Mesenchymal stem cell (in vitro differentiated cells and primary cell): ENCODE measurements at regions not wholly inside any gene's neighbourhood (a gene's known extent, or its start where the extent isn't known, plus 50 kb on each side); places are given as distances from the start of the nearest gene placed in this dataset.

Experiments used
- DNase-seq: peaks from one replicate; pipeline ENCODE4 v3.0.0-alpha.2; 2013
- H2AFZ ChIP-seq: one replicate; pipeline ENCODE4 v1.6.1; 2013; ENCODE audit warnings: low read depth, mild to moderate bottlenecking, control low read depth, inconsistent platforms, low read length, moderate library complexity
- H2AK5ac ChIP-seq: 2 replicates; pipeline ENCODE4 v1.6.1; 2013; ENCODE audit warnings: low read length, moderate library complexity, mild to moderate bottlenecking, inconsistent platforms; ENCODE audit not compliant: severe bottlenecking
- H2BK120ac ChIP-seq: one replicate; pipeline ENCODE4 v1.6.1; 2013; ENCODE audit warnings: low read depth, mild to moderate bottlenecking, inconsistent platforms, low read length, moderate library complexity
- H2BK12ac ChIP-seq, 2 experiments: one replicate each; pipeline ENCODE4 v1.6.1; 2013; ENCODE audit warnings: inconsistent platforms in 2 of 2, low read length in 2 of 2, mild to moderate bottlenecking in 2 of 2, moderate library complexity in 2 of 2, control low read depth in 1 of 2
- H2BK15ac ChIP-seq: one replicate; pipeline ENCODE4 v1.6.1; 2013; ENCODE audit warnings: mild to moderate bottlenecking, low read depth, inconsistent platforms; ENCODE audit not compliant: poor library complexity, severe bottlenecking
- H2BK5ac ChIP-seq: 2 replicates; pipeline ENCODE4 v1.6.1; 2013; ENCODE audit warnings: low read depth, mild to moderate bottlenecking, low read length, control low read depth, inconsistent platforms; ENCODE audit not compliant: poor library complexity, severe bottlenecking
- H3K14ac ChIP-seq, 2 experiments: one replicate each; pipeline ENCODE4 v1.6.1; 2013; ENCODE audit warnings: inconsistent platforms in 2 of 2, low read length in 2 of 2, control low read depth in 1 of 2, mild to moderate bottlenecking in 1 of 2, moderate library complexity in 1 of 2
- H3K18ac ChIP-seq, 2 experiments: one replicate each; pipeline ENCODE4 v1.6.1; 2013; ENCODE audit warnings: inconsistent platforms in 2 of 2, low read length in 2 of 2, control low read depth in 1 of 2, low read depth in 1 of 2, mild to moderate bottlenecking in 1 of 2
- H3K23ac ChIP-seq, 2 experiments: one replicate each; pipeline ENCODE4 v1.6.1; 2013; ENCODE audit warnings: inconsistent platforms in 2 of 2, low read length in 2 of 2, mild to moderate bottlenecking in 2 of 2, moderate library complexity in 2 of 2, control low read depth in 1 of 2
- H3K27ac ChIP-seq: 2 replicates; pipeline ENCODE4 v1.5.1; 2013; ENCODE audit warnings: mild to moderate bottlenecking, moderate library complexity, low read length, control low read depth, inconsistent platforms; ENCODE audit not compliant: poor library complexity, severe bottlenecking
- H3K27me3 ChIP-seq, 2 experiments: 2 replicates each; pipeline versions ENCODE4 v1.6.1 to v1.7.0; 2013; ENCODE audit warnings: low read length in 2 of 2, mild to moderate bottlenecking in 2 of 2, moderate library complexity in 2 of 2, control low read depth in 1 of 2, inconsistent platforms in 1 of 2; ENCODE audit not compliant: control insufficient read depth in 1 of 2, insufficient read depth in 1 of 2
- H3K36me3 ChIP-seq, 2 experiments: 2 replicates each; pipeline versions ENCODE4 v1.6.1 to v1.7.0; 2013; ENCODE audit warnings: low read length in 2 of 2, control low read depth in 1 of 2, inconsistent platforms in 1 of 2, low read depth in 1 of 2, mild to moderate bottlenecking in 1 of 2; ENCODE audit not compliant: insufficient read depth in 2 of 2, control insufficient read depth in 1 of 2
- H3K4ac ChIP-seq, 2 experiments: one replicate each; pipeline ENCODE4 v1.6.1; 2013; ENCODE audit warnings: inconsistent platforms in 2 of 2, low read length in 2 of 2, mild to moderate bottlenecking in 2 of 2, moderate library complexity in 2 of 2, control low read depth in 1 of 2, low read depth in 1 of 2
- H3K4me1 ChIP-seq: 2 replicates; pipeline ENCODE4 v1.6.1; 2013; ENCODE audit warnings: low read depth, low read length, control low read depth; ENCODE audit not compliant: control insufficient read depth, insufficient read depth
- H3K4me2 ChIP-seq: 2 replicates; pipeline ENCODE4 v1.6.1; 2013; ENCODE audit warnings: low read length, mild to moderate bottlenecking, inconsistent platforms; ENCODE audit not compliant: poor library complexity, severe bottlenecking
- H3K4me3 ChIP-seq, 2 experiments: 2 replicates each; pipeline versions ENCODE4 v1.5.1 to v1.7.0; 2013; ENCODE audit warnings: low read length in 2 of 2, mild to moderate bottlenecking in 2 of 2, control low read depth in 1 of 2, low read depth in 1 of 2; ENCODE audit not compliant: insufficient read depth in 1 of 2
- H3K79me1 ChIP-seq: replicated peaks from 2 replicates; pipeline ENCODE4 v1.6.1; 2013; ENCODE audit warnings: mild to moderate bottlenecking, control low read depth, low read length, inconsistent platforms; ENCODE audit not compliant: poor library complexity, severe bottlenecking
- H3K9ac ChIP-seq: 2 replicates; pipeline ENCODE4 v1.7.0; 2013; ENCODE audit warnings: mild to moderate bottlenecking, low read length, moderate library complexity
- H3K9me3 ChIP-seq: 2 replicates; pipeline ENCODE4 v1.7.0; 2013; ENCODE audit warnings: mild to moderate bottlenecking, low read length; ENCODE audit not compliant: control insufficient read depth
- H4K8ac ChIP-seq: one replicate; pipeline ENCODE4 v1.6.1; 2013; ENCODE audit warnings: inconsistent platforms, mild to moderate bottlenecking, low read length, moderate library complexity
- H4K91ac ChIP-seq: one replicate; pipeline ENCODE4 v1.6.1; 2013; ENCODE audit warnings: mild to moderate bottlenecking, low read length, inconsistent platforms
- WGBS: methylation state at CpG from one replicate; pipeline ENCODE4 v1.1.7; 2013; ENCODE audit warnings: mixed read lengths; 5-methylcytosine and 5-hydroxymethylcytosine counted together

DNA sequence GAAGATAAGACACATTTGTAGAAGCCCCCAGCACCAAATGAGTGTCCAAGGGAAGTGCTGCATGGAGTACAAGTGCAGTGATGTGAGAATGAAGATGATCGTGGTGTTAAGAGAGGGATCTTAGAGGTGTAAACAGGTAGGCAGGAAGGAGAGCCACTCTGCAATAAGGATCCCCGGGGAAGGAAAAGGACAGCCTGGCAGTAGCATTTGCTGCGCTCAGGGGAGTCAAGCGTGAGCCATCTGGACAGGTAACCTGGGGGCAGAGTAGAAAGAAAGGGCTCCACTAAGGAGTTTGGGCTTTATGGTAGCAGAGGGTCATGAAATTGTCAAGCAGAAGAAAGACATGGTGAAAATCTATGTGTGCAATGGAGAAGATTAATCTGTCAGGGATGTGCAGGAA is 587.2 kb downstream of the BUD13 start:
- Histone ChIP-seq H3K9me3 (no peaks in the 10 kb centered on the region), H3K4ac (no peak overlapping the region), H3K4me3 (no peak overlapping the region), H3K4me1 (no peaks in the 10 kb centered on the region), H3K14ac (no peak overlapping the region), H2BK120ac (no peak overlapping the region), H3K79me1 (no peaks in the 10 kb centered on the region), H3K23ac (no peak overlapping the region), H2AK5ac (no peak overlapping the region), H2AFZ (no peak overlapping the region), H4K8ac (no peak overlapping the region), H3K36me3 (no peaks in the 10 kb centered on the region), H2BK15ac (no peak overlapping the region), H3K27me3 (peaks cover 26 to 49% of the 10 kb centered on the region in 2 experiments), H3K27ac (no peak overlapping the region), H3K18ac (no peak overlapping the region), H3K9ac (no peak overlapping the region), H2BK5ac (no peak overlapping the region), H3K4me2 (no peak overlapping the region), H4K91ac (no peak overlapping the region), H2BK12ac (no peak overlapping the region)
- WGBS, result 89% methylated on average over 4 of the region's 4 CpGs
- DNase-seq, result no peak

DNA sequence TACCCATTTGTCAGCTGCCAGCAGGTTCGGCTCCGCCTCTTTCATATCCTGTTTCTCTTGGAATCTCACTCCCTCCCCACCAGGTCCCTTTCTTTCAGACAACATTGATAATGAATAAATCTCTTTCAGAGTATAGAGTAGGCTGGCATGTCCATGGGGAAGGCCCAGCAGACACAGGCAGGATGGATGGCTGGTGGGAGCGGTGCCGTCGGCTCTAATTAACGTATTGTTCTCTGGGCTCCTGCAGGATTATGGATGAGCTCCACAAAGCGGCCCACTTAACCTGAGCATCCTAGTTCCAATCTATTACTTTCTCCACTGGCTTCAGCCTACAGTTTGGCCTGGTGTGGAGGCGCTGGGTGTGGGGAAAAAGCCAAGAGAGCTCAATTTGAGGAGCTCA is 588.0 kb downstream of the BUD13 start:
- no peak overlapping the region for H3K18ac ChIP-seq
- no peak overlapping the region for H3K23ac ChIP-seq
- no peak overlapping the region for H4K91ac ChIP-seq
- H2BK5ac ChIP-seq, result no peak overlapping the region
- peaks cover 19 to 41% of the 10 kb centered on the region in 2 experiments for H3K27me3 ChIP-seq
- H3K4me2 ChIP-seq, result no peak overlapping the region
- H3K9ac ChIP-seq, result no peak overlapping the region
- no peak overlapping the region for H2BK12ac ChIP-seq
- WGBS, result 91% methylated on average over 7 of the region's 8 CpGs
- no peak overlapping the region for H4K8ac ChIP-seq
- DNase-seq, result no peak
- H3K4ac ChIP-seq, result no peak overlapping the region
- H3K27ac ChIP-seq, result no peak overlapping the region
- no peak overlapping the region for H3K4me3 ChIP-seq
- no peak overlapping the region for H2AK5ac ChIP-seq
- no peaks in the 10 kb centered on the region for H3K9me3 ChIP-seq
- H3K4me1 ChIP-seq, result no peaks in the 10 kb centered on the region
- H2BK120ac ChIP-seq, result no peak overlapping the region
- H2BK15ac ChIP-seq, result no peak overlapping the region
- no peak overlapping the region for H2AFZ ChIP-seq
- no peaks in the 10 kb centered on the region for H3K79me1 ChIP-seq
- H3K36me3 ChIP-seq, result no peaks in the 10 kb centered on the region
- H3K14ac ChIP-seq, result no peak overlapping the region

DNA sequence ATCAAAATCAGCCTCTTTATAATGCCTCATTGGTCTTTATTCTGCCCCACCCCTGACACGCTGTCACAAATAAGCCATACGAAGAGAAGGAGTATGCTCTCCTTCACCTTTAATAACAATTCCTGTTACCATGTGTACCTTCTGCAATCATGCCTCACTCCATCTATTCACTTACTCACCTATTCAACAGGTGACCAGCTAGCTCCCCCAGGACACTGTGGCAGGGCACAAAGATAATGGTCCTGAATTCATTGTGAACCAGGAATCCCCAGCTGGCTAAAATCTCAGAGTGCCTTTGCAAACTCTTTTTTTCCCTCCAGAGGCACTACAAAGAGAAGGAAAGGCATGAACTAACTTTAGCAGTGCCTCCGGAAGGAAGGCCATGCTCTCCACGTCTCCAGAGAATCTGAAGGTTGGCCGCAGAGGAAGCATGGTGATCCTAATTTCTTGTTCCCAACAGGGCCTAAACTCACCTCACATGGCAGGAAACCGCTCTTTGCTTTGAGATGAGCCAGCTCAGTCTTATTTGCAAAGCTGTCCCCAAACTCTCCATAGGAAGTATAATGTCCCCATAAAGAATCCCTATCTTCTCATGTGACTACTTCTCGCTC is 590.3 kb downstream of the BUD13 start:
- no peaks in the 10 kb centered on the region for H3K36me3 ChIP-seq
- H3K9me3 ChIP-seq, result no peaks in the 10 kb centered on the region
- H2AK5ac ChIP-seq, result no peak overlapping the region
- H4K91ac ChIP-seq, result no peak overlapping the region
- no peak overlapping the region for H3K18ac ChIP-seq
- H4K8ac ChIP-seq, result no peak overlapping the region
- no peak overlapping the region for H3K14ac ChIP-seq
- H2BK12ac ChIP-seq, result no peak overlapping the region
- 77% methylated on average over 7 of the region's 7 CpGs for whole genome bisulfite sequencing
- H2AFZ ChIP-seq, result no peak overlapping the region
- H3K79me1 ChIP-seq, result no peaks in the 10 kb centered on the region
- H3K27ac ChIP-seq, result no peak overlapping the region
- no peaks in the 10 kb centered on the region for H3K4me1 ChIP-seq
- no peak for DNase-seq
- no peak overlapping the region for H2BK15ac ChIP-seq
- no peak overlapping the region for H2BK5ac ChIP-seq
- no peak overlapping the region for H3K9ac ChIP-seq
- no peak overlapping the region for H3K4me2 ChIP-seq
- H3K4me3 ChIP-seq, result no peak overlapping the region
- no peak overlapping the region for H3K4ac ChIP-seq
- peaks cover 12 to 23% of the 10 kb centered on the region in 2 experiments for H3K27me3 ChIP-seq
- no peak overlapping the region for H3K23ac ChIP-seq
- H2BK120ac ChIP-seq, result no peak overlapping the region

DNA sequence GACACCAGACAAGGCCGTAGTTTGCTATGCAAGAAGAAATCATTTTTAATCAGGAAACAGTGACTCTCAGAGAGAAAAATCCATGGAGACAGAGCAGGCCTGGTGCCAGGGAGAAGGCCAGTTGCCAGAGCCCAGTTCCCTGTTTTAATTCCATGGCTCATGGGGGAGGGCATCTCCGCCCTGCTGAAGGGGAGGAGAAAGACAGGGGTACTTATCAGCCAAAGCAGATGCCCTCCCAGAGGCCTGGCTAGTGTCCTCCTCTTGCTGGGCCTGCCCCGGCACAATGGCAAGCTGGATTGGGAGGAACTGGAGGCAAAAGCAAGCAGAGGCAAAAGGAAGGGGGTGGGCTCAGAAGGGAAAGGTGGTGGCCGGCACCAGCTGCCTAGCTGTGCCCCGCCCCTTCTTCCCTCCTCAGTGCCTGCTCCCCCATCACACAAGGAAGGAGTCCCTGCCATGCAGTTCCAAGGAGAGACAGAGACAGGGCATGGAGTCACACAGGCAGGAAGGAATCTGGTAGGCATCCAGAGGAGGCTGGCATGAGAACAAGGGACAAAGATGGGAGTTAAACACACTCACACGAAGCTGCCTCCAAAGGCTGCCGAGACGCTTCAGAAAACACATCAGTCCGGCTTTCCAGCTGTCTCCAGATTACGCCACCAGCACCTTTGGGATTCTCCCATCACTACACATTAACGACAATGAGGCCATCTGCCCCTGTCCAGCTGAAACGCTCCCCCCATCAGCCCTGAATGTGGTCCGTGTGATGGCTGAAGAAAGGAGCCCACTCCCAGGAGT is 591.8 kb downstream of the BUD13 start:
- Histone ChIP-seq H3K23ac (no peak overlapping the region), H3K79me1 (no peaks in the 10 kb centered on the region), H2AK5ac (no peak overlapping the region), H3K18ac (no peak overlapping the region), H3K9me3 (no peaks in the 10 kb centered on the region), H3K14ac (no peak overlapping the region), H3K9ac (no peak overlapping the region), H3K4ac (no peak overlapping the region), H3K27ac (no peak overlapping the region), H3K4me1 (no peaks in the 10 kb centered on the region), H2BK5ac (no peak overlapping the region), H4K91ac (no peak overlapping the region), H3K4me2 (no peak overlapping the region), H3K36me3 (no peaks in the 10 kb centered on the region), H2AFZ (no peak overlapping the region), H2BK12ac (no peak overlapping the region), H3K27me3 (peaks cover 16 to 18% of the 10 kb centered on the region in 2 experiments), H4K8ac (no peak overlapping the region), H2BK15ac (no peak overlapping the region), H3K4me3 (no peak overlapping the region), H2BK120ac (no peak overlapping the region)
- WGBS, result 87% methylated on average over 11 of the region's 13 CpGs
- no peak for DNase-seq
